ENCODE measurements at regions not wholly inside any gene's neighbourhood (a gene's known extent, or its start where the extent isn't known, plus 50 kb on each side); places are given as distances from the start of the nearest gene placed in this dataset.

DNA sequence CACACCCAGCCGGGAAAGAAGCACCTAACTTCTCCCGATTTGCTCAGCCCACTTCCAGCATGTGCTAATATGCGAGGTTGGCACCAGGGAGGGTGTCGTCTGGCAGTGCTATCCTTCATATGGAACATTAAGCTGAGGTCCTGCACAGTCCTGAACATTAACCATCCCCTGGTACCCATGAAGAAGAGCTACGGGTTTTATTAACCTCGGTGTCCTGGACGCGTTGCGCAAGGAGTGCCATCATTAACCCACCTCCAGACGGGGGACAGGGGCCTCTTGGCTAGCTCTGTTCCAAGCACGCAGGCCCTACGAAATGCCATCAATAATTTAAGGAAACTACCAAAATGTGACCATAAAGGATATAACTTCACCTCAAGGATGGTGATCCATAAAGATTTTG lies 193.5 kb downstream of the MAF start:
- no peaks in the 10 kb centered on the region for H3K79me2 ChIP-seq (replicated peaks; ENCODE audit: insufficient read depth, low read length)
- H3K4me2 ChIP-seq (ENCODE audit: low read length), result no peak overlapping the region

DNA sequence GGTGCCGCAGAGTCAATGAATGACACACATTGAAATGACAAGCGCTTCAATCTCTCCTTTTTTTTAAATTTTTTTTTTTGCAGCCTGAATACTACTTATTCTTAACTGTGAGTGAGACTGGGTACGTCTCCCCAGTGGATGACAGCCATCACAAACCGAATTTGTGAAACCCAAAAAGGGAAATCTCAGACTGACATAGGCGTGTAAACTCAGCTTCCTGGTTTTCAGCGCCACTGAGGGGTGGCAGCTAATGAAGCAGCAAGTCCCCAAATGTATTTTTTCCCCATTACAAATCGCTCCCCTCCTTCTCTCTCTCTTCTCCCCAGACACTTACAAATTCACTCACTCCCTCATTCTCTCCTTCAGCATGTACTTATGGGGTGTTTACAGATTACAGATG lies 196.0 kb downstream of the MAF start:
- no peaks in the 10 kb centered on the region for H3K9me3 ChIP-seq (ENCODE audit: low read length)
- no peak overlapping the region for H3K27ac ChIP-seq (ENCODE audit: low read length)
- no peaks in the 10 kb centered on the region for H3K79me2 ChIP-seq (replicated peaks; ENCODE audit: insufficient read depth, low read length)
- H3F3A ChIP-seq (ENCODE audit: insufficient read depth, low read length, poor library complexity, severe bottlenecking), result no peaks in the 10 kb centered on the region
- no peaks in the 10 kb centered on the region for H3K36me3 ChIP-seq (ENCODE audit: insufficient read depth, low read length)
- H4K20me1 ChIP-seq (ENCODE audit: insufficient read depth), result no peaks in the 10 kb centered on the region
- no peak overlapping the region for H3K9ac ChIP-seq (ENCODE audit: low read length)
- H3K9me2 ChIP-seq (ENCODE audit: insufficient read depth, low read length), result no peaks in the 10 kb centered on the region
- H3K4me3 ChIP-seq (ENCODE audit: low read length), result no peak overlapping the region
- TF ChIP-seq POLR2AphosphoS5 (IDR thresholded peaks at IDR 0.05), result no peak
- no peak for TF ChIP-seq MXI1 (conservative IDR thresholded peaks at IDR 0.05; ENCODE audit: poor library complexity, severe bottlenecking)
- TF ChIP-seq TAF1 (IDR thresholded peaks at IDR 0.05; ENCODE audit: low read depth), result no peak
- TF ChIP-seq EP300 (conservative IDR thresholded peaks at IDR 0.05; ENCODE audit: poor library complexity, severe bottlenecking), result no peak
- TF ChIP-seq, protein P1, sequence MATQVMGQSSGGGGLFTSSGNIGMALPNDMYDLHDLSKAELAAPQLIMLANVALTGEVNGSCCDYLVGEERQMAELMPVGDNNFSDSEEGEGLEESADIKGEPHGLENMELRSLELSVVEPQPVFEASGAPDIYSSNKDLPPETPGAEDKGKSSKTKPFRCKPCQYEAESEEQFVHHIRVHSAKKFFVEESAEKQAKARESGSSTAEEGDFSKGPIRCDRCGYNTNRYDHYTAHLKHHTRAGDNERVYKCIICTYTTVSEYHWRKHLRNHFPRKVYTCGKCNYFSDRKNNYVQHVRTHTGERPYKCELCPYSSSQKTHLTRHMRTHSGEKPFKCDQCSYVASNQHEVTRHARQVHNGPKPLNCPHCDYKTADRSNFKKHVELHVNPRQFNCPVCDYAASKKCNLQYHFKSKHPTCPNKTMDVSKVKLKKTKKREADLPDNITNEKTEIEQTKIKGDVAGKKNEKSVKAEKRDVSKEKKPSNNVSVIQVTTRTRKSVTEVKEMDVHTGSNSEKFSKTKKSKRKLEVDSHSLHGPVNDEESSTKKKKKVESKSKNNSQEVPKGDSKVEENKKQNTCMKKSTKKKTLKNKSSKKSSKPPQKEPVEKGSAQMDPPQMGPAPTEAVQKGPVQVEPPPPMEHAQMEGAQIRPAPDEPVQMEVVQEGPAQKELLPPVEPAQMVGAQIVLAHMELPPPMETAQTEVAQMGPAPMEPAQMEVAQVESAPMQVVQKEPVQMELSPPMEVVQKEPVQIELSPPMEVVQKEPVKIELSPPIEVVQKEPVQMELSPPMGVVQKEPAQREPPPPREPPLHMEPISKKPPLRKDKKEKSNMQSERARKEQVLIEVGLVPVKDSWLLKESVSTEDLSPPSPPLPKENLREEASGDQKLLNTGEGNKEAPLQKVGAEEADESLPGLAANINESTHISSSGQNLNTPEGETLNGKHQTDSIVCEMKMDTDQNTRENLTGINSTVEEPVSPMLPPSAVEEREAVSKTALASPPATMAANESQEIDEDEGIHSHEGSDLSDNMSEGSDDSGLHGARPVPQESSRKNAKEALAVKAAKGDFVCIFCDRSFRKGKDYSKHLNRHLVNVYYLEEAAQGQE (IDR thresholded peaks at IDR 0.05; ENCODE audit: borderline replicate concordance), result no peak
- no peak for TF ChIP-seq RAD21 (conservative IDR thresholded peaks at IDR 0.05)
- TF ChIP-seq SMC3 (conservative IDR thresholded peaks at IDR 0.05; ENCODE audit: poor library complexity), result no peak
- TF ChIP-seq, protein P2, sequence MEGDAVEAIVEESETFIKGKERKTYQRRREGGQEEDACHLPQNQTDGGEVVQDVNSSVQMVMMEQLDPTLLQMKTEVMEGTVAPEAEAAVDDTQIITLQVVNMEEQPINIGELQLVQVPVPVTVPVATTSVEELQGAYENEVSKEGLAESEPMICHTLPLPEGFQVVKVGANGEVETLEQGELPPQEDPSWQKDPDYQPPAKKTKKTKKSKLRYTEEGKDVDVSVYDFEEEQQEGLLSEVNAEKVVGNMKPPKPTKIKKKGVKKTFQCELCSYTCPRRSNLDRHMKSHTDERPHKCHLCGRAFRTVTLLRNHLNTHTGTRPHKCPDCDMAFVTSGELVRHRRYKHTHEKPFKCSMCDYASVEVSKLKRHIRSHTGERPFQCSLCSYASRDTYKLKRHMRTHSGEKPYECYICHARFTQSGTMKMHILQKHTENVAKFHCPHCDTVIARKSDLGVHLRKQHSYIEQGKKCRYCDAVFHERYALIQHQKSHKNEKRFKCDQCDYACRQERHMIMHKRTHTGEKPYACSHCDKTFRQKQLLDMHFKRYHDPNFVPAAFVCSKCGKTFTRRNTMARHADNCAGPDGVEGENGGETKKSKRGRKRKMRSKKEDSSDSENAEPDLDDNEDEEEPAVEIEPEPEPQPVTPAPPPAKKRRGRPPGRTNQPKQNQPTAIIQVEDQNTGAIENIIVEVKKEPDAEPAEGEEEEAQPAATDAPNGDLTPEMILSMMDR (IDR thresholded peaks at IDR 0.05; ENCODE audit: poor library complexity, severe bottlenecking), result no peak
- TF ChIP-seq EZH2 (IDR thresholded peaks at IDR 0.05; ENCODE audit: borderline replicate concordance, insufficient read depth, low read length, poor library complexity, severe bottlenecking), result no peak
- H2AFZ ChIP-seq (ENCODE audit: low read depth, low read length), result no peak overlapping the region
- H3K4me2 ChIP-seq (ENCODE audit: low read length), result no peak overlapping the region
- H3K27me3 ChIP-seq (ENCODE audit: insufficient read depth, low read depth, low read length), result no peaks in the 10 kb centered on the region

More for the DNA sequence above, 193.5 kb downstream of the MAF start:
- Histone ChIP-seq H3K27ac (ENCODE audit: low read length) (no peak overlapping the region), H3F3A (ENCODE audit: insufficient read depth, low read length, poor library complexity, severe bottlenecking) (no peaks in the 10 kb centered on the region), H3K9me3 (ENCODE audit: low read length) (no peaks in the 10 kb centered on the region), H4K20me1 (ENCODE audit: insufficient read depth) (no peaks in the 10 kb centered on the region), H3K4me3 (ENCODE audit: low read length) (no peak overlapping the region), H3K27me3 (ENCODE audit: insufficient read depth, low read depth, low read length) (no peaks in the 10 kb centered on the region), H2AFZ (ENCODE audit: low read depth, low read length) (no peak overlapping the region), H3K36me3 (ENCODE audit: insufficient read depth, low read length) (no peaks in the 10 kb centered on the region), H3K9ac (ENCODE audit: low read length) (no peak overlapping the region), H3K9me2 (ENCODE audit: insufficient read depth, low read length) (no peaks in the 10 kb centered on the region)
- TF ChIP-seq RAD21 (conservative IDR thresholded peaks at IDR 0.05), result no peak
- TF ChIP-seq, protein P2 (IDR thresholded peaks at IDR 0.05; ENCODE audit: poor library complexity, severe bottlenecking), result no peak

Data from neural cell (in vitro differentiated cells).